ENCODE measurements at regions not wholly inside any gene's neighbourhood (a gene's known extent, or its start where the extent isn't known, plus 50 kb on each side); places are given as distances from the start of the nearest gene placed in this dataset.
"Not testable (repeated sequence)": the region's sequence is repeated elsewhere in the genome, so short reads cannot be mapped to it uniquely, and the experiment has no call there.

DNA sequence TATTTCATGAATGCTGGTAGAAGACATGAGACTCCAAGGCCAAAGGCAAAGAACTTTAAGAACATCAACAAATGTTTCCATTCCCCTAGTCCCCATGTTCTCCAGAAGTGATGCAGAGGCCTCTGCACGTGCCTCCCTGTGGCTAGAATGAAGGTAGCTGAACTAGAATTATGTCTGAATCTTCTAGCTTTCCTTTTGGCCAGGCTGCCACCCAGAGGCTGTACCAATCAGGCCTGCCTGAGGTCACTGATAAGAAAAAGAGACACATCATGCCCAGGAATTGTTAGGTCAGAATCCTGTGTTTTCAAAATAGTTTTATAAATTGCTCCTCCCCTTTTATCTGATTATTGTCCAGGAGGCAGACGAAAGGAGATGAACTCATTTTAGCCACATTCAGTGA, 188.0 kb upstream of the SLC16A7 start:
- peak in 2 of 10 donors; percentile 35 to 67 for DNase-seq
- intact Hi-C loops (cut with DNase I) = loop anchor here (10.0 kb wide), 2 partner anchors 187 to 397 kb away; partner anchors contain the start of gene SLC16A7

- DNase-seq = no peak
- intact Hi-C loops (cut with DNase I) = loop anchor here (10.0 kb wide), 2 partner anchors 189 to 399 kb away; partner anchors contain the start of gene SLC16A7
Observed at GRCh38 chr12:59405992-59406391, 189.8 kb upstream of the SLC16A7 start.

- intact Hi-C loops (cut with DNase I) = loop anchor here (10.0 kb wide), 2 partner anchors 191 to 401 kb away; partner anchors contain the start of gene SLC16A7
- no peak for DNase-seq
Observed at GRCh38 chr12:59404109-59404650, 191.6 kb upstream of the SLC16A7 start.

- intact Hi-C loops (cut with DNase I) = loop anchor here (10.0 kb wide), 2 partner anchors 191 to 401 kb away; partner anchors contain the start of gene SLC16A7
- peak in 6 of 10 donors; percentile 10 to 85 (median 44) for DNase-seq
Observed at GRCh38 chr12:59403259-59403932, 192.4 kb upstream of the SLC16A7 start.

- intact Hi-C loops (cut with DNase I) = loop anchor here (10.0 kb wide), 2 partner anchors 193 to 403 kb away; partner anchors contain the start of gene SLC16A7
- DNase-seq = no peak
Observed at GRCh38 chr12:59401862-59402261, 194.0 kb upstream of the SLC16A7 start.

DNA sequence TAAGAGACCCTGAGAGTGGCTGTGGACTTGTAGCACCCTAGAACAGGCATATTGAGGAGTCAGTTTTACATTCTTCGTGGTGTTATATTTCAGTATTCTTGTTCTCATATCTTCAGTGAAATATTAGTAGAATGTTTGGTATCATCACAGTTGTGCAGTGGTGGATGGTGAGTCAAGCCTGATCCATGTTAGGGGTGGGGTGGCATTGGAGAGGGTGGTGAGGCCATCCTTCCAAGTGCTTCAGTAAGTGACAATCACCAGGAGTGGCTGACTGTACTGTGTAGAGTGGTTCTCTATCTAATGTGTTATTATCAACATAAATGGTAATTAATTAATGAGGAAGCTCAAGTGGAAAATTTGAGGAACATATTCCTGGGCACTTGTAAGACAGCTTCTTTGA, 197.7 kb upstream of the SLC16A7 start:
- no peak for DNase-seq
- intact Hi-C loops (cut with DNase I) = no loop called here

- no peak for DNase-seq
- intact Hi-C loops (cut with DNase I) = no loop called here
Observed at GRCh38 chr12:59396919-59397318, 198.9 kb upstream of the SLC16A7 start.

DNA sequence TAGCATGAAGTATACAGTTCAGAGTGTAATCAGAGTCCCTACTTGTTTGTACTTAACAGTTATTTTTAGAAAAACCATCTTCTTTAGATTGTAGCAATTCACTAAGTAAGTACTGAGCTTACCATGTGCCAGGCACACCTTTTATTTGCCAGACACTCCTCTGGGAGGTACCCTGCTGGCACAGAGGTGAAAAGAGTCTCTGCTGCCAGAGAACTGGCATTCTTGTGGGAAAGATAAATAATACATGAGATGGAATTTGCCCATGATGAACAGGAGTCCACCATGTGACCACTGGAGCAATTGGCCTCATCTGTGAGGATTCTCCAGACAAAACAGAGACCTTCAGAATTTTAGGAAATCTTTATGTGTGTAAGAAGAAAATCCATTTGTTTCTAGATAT, 199.3 kb upstream of the SLC16A7 start:
- no peak for DNase-seq

DNA sequence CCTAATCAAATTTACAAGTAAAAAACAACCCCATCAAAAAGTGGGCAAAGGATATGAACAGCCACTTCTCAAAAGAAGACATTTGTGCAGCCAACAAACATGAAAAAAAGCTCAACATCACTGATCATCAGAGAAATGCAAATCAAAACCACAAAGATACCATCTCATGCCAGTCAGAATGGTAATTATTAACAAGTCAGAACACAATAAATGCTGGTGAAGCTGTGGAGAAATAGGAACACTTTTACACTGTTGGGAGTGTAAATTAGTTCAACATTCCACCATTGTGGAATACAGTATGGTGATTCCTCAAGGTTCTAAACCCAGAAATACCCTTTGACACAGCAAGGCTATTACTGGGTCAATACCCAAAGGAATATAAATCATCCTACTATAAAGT, 200.5 kb upstream of the SLC16A7 start:
- DNase-seq; intact Hi-C loops (cut with DNase I): not testable (repeated sequence)

More for the DNA sequence above, 199.3 kb upstream of the SLC16A7 start:
- intact Hi-C loops (cut with DNase I) = no loop called here

- no peak for DNase-seq
- intact Hi-C loops (cut with DNase I) = no loop called here
Observed at GRCh38 chr12:59393506-59393905, 202.3 kb upstream of the SLC16A7 start.

DNA sequence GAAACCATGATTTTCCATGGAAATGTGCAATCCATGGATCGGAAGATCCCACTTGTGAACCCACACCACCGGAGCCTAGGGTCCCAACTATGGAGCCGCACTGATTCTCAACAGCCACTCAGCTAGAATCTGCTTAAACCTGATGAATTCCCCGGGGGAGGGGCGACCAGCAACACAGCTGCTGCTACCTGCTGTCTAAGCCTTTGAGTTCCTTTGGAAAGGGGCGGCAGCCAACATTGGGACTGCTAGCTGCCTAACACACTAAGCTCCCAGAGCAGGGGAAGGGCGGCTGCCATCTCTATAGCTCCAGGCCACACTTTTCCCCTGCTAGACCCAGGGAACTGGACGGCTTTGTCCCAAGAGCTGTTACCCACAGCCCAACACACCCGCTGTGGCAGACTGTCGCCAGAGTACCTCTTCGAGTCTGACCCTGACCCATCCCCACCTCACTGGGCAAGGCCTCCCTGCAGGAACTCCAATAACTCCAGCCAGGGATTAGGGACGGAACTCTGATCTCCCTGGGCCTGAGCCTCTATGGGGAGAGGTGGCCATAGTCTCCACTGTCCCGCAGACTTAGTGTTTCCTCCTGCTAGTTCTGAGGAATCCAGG, 205.8 kb upstream of the SLC16A7 start:
- intact Hi-C loops (cut with DNase I) = no loop called here
- DNase-seq = peak in 1 of 10 donors; percentile 75

GRCh38 chr12:59388694-59389093, 207.1 kb upstream of the SLC16A7 start:
- intact Hi-C loops (cut with DNase I) = no loop called here
- no peak for DNase-seq

- intact Hi-C loops (cut with DNase I) = no loop called here
- DNase-seq = no peak
Observed at GRCh38 chr12:59388176-59388575, 207.7 kb upstream of the SLC16A7 start.

GRCh38 chr12:59386236-59386635, 209.6 kb upstream of the SLC16A7 start:
- intact Hi-C loops (cut with DNase I) = no loop called here
- DNase-seq = no peak

DNA sequence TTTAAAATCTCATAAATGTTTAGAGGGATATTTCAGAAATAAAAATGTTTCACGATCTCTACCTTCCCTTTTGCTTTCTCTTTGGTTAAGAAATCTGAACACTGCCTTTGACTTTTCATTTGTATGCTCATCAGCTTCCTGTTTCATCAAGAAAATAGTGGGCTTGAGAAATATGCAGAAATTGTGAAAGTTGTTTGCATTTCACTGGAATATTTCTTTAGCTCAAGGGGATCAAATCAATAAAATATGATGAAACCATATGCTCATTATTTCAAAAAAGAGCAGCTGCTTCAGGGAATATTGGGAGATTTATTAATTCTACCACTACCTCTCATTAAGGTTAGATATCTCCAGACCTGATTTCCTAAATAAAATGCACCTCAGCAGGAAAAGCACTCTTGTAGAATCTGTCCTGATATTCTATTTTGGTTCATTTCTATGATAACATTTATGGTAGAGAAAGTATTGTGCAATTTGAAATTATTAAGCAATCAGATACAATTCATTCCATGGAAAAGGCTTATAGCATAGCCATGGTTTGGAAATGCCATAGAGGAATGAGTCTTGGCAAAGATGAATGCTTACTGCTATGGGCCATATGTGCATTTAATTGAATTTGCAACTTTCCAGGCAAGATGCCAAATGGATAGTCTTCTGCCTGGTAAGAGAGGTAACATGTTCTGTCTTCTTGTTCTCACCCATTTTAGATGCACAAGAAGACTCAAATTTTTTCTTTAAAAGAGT, 212.6 kb upstream of the SLC16A7 start:
- DNase-seq = no peak
- intact Hi-C loops (cut with DNase I) = no loop called here

DNA sequence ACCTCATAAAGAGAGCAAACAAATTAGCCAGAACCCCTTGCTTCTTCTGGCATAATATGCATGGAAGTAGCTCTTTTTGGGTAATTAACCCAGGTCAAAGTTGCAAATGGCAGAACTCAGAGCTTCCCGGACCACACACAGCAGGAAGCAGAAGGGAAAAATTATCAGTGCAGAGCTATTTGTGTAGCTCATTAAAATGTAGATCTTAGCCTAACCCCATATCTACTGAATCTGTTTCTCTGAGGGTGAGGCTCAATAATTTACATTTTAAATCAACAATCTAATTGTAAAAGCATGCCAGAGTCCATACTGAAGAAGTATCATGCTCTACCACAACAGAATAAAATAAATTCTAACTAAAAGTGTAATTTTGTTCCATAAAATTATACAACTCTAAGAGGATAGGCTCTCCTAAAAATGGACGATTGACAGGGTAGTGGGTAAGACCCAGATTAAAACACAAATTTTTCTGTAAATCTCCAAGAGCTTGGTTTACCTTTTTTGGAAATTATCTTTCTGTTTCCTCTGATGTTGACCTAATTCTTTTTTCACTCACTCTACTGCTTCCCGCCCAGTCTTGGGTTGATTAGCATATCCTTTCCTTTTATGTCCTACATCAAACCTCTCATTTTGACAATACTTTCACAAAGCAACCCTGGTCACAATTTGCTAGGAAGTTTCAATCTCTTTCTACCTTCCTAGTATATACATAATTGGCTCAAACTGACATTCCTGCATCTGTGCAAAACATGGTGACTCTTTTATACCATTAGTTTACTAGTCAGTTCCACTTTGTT, 213.3 kb upstream of the SLC16A7 start:
- no peak for DNase-seq
- intact Hi-C loops (cut with DNase I) = no loop called here

DNA sequence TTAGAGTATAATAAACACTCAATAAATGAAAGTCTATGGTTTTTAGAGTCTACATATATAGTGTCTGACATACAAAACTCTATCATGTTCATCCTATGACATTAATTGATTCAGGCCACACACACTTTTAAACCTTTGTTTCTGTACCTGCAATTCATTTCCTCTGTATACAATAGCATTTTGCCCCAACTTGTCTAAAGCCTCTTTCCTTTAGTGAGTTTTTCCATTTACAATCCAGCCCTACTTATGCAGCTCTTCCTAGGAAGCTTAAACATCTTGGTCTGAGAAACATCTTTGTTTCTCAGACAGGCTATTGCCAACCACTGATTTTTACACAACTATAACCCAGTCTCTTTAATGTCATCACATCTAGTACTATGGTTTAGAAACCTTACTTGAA, 214.7 kb upstream of the SLC16A7 start:
- intact Hi-C loops (cut with DNase I) = no loop called here
- no peak for DNase-seq

DNA sequence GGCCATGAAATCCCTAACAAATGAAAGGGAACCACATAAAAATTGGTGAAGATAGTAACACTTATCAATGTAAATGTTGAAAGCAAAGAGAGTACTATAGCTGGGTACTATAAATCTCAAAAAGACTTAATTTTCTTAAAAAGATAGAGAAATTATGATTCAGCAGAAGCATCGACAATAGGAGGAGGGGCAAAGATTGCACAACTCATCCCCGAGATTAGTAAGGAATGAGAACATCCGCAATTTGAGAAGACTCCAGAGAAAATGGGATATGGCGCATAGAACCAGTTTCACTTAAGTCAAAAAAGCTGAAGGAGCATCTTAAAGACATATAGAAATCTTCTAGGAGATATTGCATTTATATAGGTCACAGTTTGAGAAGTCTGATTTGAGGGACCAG, 220.2 kb upstream of the SLC16A7 start:
- intact Hi-C loops (cut with DNase I) = no loop called here
- DNase-seq = no peak

DNA sequence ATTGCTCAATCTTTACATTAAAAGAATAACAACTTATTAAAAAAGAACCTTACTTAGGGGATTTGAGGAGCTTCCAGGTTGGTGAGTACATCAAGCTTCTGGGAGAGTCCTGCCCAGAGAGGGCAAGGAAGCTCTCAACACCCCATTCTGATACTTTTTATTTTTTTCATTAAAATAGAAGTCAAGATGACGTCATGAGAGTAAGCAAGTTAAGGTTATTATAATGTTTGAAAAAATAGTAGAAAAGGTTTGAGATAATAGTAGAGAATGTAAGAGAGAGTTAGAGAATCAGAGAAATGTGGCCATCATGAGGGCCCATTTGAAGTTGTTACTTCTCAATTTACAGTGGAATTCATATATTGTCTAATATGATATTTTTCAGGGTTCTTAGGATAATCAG, 221.0 kb upstream of the SLC16A7 start:
- DNase-seq = no peak
- intact Hi-C loops (cut with DNase I) = no loop called here

- intact Hi-C loops (cut with DNase I) = no loop called here
Observed at GRCh38 chr12:59372956-59373355, 222.9 kb upstream of the SLC16A7 start.

More at GRCh38 chr12:59372956-59373355, 222.9 kb upstream of the SLC16A7 start:
- DNase-seq = peak in 3 of 10 donors; percentile 10 to 40 (median 21)
